ENCODE measurements at regions not wholly inside any gene's neighbourhood (a gene's known extent, or its start where the extent isn't known, plus 50 kb on each side); places are given as distances from the start of the nearest gene placed in this dataset.

GRCh38 chr17:13756763-13757162, 155.0 kb upstream of the HS3ST3A1 start:
- H3K4me3 ChIP-seq (ENCODE audit: control insufficient read depth, low read depth, low read length), result no peak overlapping the region
- no peak for TF ChIP-seq CTCF (conservative IDR thresholded peaks at IDR 0.05; ENCODE audit: control insufficient read depth, insufficient read depth, low read depth, low read length)
- DNase-seq (ENCODE audit: low read depth), result no peak

DNA sequence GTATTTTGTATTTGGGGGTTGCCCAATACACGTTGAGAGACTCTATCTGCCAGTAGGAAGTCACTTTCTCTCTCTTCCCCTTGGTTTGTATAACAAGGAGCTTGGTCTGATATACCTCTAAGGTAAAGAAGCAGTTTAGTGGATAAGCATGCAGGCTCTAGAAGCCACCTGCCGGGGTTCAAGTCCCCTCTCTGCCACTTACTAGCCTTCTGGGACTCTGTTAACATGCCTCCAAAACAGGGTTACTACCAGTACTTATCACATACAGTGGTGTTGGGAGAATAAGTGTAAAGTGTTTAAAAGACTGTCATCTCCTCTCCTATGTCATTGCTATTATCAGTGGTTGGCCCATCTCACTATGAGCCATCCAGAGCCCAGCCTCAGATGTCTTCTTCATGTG, 156.1 kb upstream of the HS3ST3A1 start:
- no peak for TF ChIP-seq CTCF (conservative IDR thresholded peaks at IDR 0.05; ENCODE audit: control insufficient read depth, insufficient read depth, low read depth, low read length)
- no peak overlapping the region for H3K4me3 ChIP-seq (ENCODE audit: control insufficient read depth, low read depth, low read length)
- no peak for DNase-seq (ENCODE audit: low read depth)

GRCh38 chr17:13759518-13760335, 158.0 kb upstream of the HS3ST3A1 start:
- peak; percentile 37 for DNase-seq (ENCODE audit: low read depth)
- H3K4me3 ChIP-seq (ENCODE audit: control insufficient read depth, low read depth, low read length), result no peak overlapping the region
- no peak for TF ChIP-seq CTCF (conservative IDR thresholded peaks at IDR 0.05; ENCODE audit: control insufficient read depth, insufficient read depth, low read depth, low read length)

GRCh38 chr17:13761038-13761603, 159.4 kb upstream of the HS3ST3A1 start:
- H3K4me3 ChIP-seq (ENCODE audit: control insufficient read depth, low read depth, low read length), result no peak overlapping the region
- no peak for TF ChIP-seq CTCF (conservative IDR thresholded peaks at IDR 0.05; ENCODE audit: control insufficient read depth, insufficient read depth, low read depth, low read length)
- DNase-seq (ENCODE audit: low read depth), result no peak

DNA sequence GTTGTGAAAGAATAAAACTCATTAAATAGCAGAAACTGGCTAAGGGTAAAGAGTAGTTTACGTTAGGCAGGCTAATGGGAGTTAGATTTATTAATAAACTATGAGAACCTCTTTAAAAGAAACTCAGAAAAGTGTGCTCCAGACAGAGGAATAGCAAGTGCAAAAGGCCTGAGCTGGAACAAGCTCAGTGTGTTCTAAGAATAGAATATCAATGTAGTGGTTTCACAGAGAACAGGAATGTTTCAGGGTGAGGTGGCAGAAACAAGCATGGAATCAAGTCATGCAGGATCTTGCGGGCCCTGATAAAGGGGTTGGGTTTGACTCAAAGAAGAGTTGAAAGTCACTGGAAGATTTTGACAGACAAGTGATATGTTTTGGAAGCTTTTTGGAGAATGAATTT, 164.0 kb upstream of the HS3ST3A1 start:
- no peak for TF ChIP-seq CTCF (conservative IDR thresholded peaks at IDR 0.05; ENCODE audit: control insufficient read depth, insufficient read depth, low read depth, low read length)
- no peak for DNase-seq (ENCODE audit: low read depth)
- H3K4me3 ChIP-seq (ENCODE audit: control insufficient read depth, low read depth, low read length), result no peak overlapping the region

GRCh38 chr17:13770702-13771101, 169.0 kb upstream of the HS3ST3A1 start:
- TF ChIP-seq CTCF (conservative IDR thresholded peaks at IDR 0.05; ENCODE audit: control insufficient read depth, insufficient read depth, low read depth, low read length), result no peak
- H3K4me3 ChIP-seq (ENCODE audit: control insufficient read depth, low read depth, low read length), result no peak overlapping the region
- DNase-seq (ENCODE audit: low read depth), result no peak

Measured in fibroblast of mammary gland (primary cell).